Esophagus (tissue), 2 donors: ENCODE measurements at regions not wholly inside any gene's neighbourhood (a gene's known extent, or its start where the extent isn't known, plus 50 kb on each side); places are given as distances from the start of the nearest gene placed in this dataset.

Experiments used
- H3K27ac ChIP-seq, 2 donors: one replicate each; pipeline ENCODE4 v1.5.1; 2013; ENCODE audit warnings: low read depth in 2 of 2, mild to moderate bottlenecking in 2 of 2, inconsistent platforms in 1 of 2, low read length in 1 of 2, moderate library complexity in 1 of 2
- H3K27me3 ChIP-seq, 2 donors: one replicate each; pipeline ENCODE4 v1.6.1; 2013; ENCODE audit warnings: low read length in 2 of 2, control low read depth in 1 of 2, mild to moderate bottlenecking in 1 of 2; ENCODE audit not compliant: insufficient read depth in 2 of 2, control insufficient read depth in 1 of 2
- H3K36me3 ChIP-seq, 2 donors: one replicate each; pipeline ENCODE4 v1.6.1; 2013; ENCODE audit warnings: low read length in 1 of 2; ENCODE audit not compliant: control insufficient read depth in 2 of 2, insufficient read depth in 2 of 2
- H3K4me1 ChIP-seq, 2 donors: one replicate each; pipeline ENCODE4 v1.6.1; 2013; ENCODE audit warnings: low read length in 1 of 2; ENCODE audit not compliant: control insufficient read depth in 2 of 2, insufficient read depth in 2 of 2
- H3K4me3 ChIP-seq, 2 donors: one replicate each; pipeline ENCODE4 v1.5.1; 2013; ENCODE audit warnings: low read length in 2 of 2, mild to moderate bottlenecking in 2 of 2, low read depth in 1 of 2, moderate library complexity in 1 of 2
- H3K9me3 ChIP-seq, 2 donors: one replicate each; pipeline ENCODE4 v1.6.1; 2013; ENCODE audit warnings: mild to moderate bottlenecking in 2 of 2, low read depth in 1 of 2, low read length in 1 of 2, moderate library complexity in 1 of 2; ENCODE audit not compliant: control insufficient read depth in 2 of 2, insufficient read depth in 1 of 2
- WGBS, 2 donors: extraction: QIAGEN DNeasy Blood & Tissue Kit; methylation state at CpG; one replicate each; pipeline ENCODE4 v1.1.7; 2013; 5-methylcytosine and 5-hydroxymethylcytosine counted together
- donor health status: healthy with polysubstance abuse.
- donor health status: Bipolar disorder and iron deficiency.

GRCh38 chr11:69878144-69878883 is 59.1 kb upstream of the FGF3 start:
- no peak overlapping the region for H3K4me3 ChIP-seq
- peaks cover 2 to 3% of the 10 kb centered on the region in 2 donors for H3K9me3 ChIP-seq
- peaks cover 0 to 3% of the 10 kb centered on the region in 2 donors for H3K27me3 ChIP-seq
- H3K36me3 ChIP-seq, result no peaks in the 10 kb centered on the region
- H3K4me1 ChIP-seq, result no peaks in the 10 kb centered on the region
- WGBS, 2 donors, result 75 to 83% methylated on average over 12 of the region's 12 CpGs
- no peak overlapping the region for H3K27ac ChIP-seq

GRCh38 chr11:69878927-69879728 is 59.9 kb upstream of the FGF3 start:
- Histone ChIP-seq H3K4me1 (no peaks in the 10 kb centered on the region), H3K27ac (no peak overlapping the region), H3K36me3 (no peaks in the 10 kb centered on the region), H3K4me3 (no peak overlapping the region), H3K27me3 (peaks cover 0 to 3% of the 10 kb centered on the region in 2 donors), H3K9me3 (peaks cover 2 to 3% of the 10 kb centered on the region in 2 donors)
- WGBS, 2 donors, result 62 to 63% methylated on average over 11 of the region's 11 CpGs

- peaks cover 2 to 3% of the 10 kb centered on the region in 2 donors for H3K9me3 ChIP-seq
- H3K27me3 ChIP-seq, result peaks cover 0 to 3% of the 10 kb centered on the region in 2 donors
- H3K36me3 ChIP-seq, result no peaks in the 10 kb centered on the region
- no peak overlapping the region for H3K4me3 ChIP-seq
- H3K4me1 ChIP-seq, result no peaks in the 10 kb centered on the region
- H3K27ac ChIP-seq, result no peak overlapping the region
- WGBS, 2 donors, result 68 to 70% methylated on average over 5 of the region's 5 CpGs
These were observed 60.5 kb upstream of the FGF3 start for GRCh38 chr11:69879729-69880005.

- Histone ChIP-seq H3K36me3 (no peaks in the 10 kb centered on the region), H3K27ac (no peak overlapping the region), H3K27me3 (peaks cover 0 to 3% of the 10 kb centered on the region in 2 donors), H3K4me3 (no peak overlapping the region), H3K4me1 (no peaks in the 10 kb centered on the region), H3K9me3 (peaks cover 2 to 3% of the 10 kb centered on the region in 2 donors)
- 73 to 79% methylated on average over 18 of the region's 18 CpGs for WGBS, 2 donors
These were observed 61.0 kb upstream of the FGF3 start for GRCh38 chr11:69880041-69880825.

- WGBS, 2 donors, result 85 to 87% methylated on average over 10 of the region's 10 CpGs
- H3K9me3 ChIP-seq, result peaks cover 1 to 2% of the 10 kb centered on the region in 2 donors
- H3K27me3 ChIP-seq, result peaks cover 0 to 2% of the 10 kb centered on the region in 2 donors
- H3K36me3 ChIP-seq, result no peaks in the 10 kb centered on the region
- no peak overlapping the region for H3K27ac ChIP-seq
- no peaks in the 10 kb centered on the region for H3K4me1 ChIP-seq
- H3K4me3 ChIP-seq, result no peak overlapping the region
These were observed 61.7 kb upstream of the FGF3 start for GRCh38 chr11:69880826-69881445.

GRCh38 chr11:69881467-69882269 is 62.5 kb upstream of the FGF3 start:
- 77 to 78% methylated on average over 20 of the region's 20 CpGs for WGBS, 2 donors
- no peaks in the 10 kb centered on the region for H3K36me3 ChIP-seq
- H3K4me1 ChIP-seq, result no peaks in the 10 kb centered on the region
- peaks cover 0 to 2% of the 10 kb centered on the region in 2 donors for H3K9me3 ChIP-seq
- no peak overlapping the region for H3K4me3 ChIP-seq
- H3K27me3 ChIP-seq, result no peaks in the 10 kb centered on the region
- no peak overlapping the region for H3K27ac ChIP-seq

- H3K4me1 ChIP-seq, result no peaks in the 10 kb centered on the region
- peaks cover 0 to 2% of the 10 kb centered on the region in 2 donors for H3K9me3 ChIP-seq
- H3K27ac ChIP-seq, result no peak overlapping the region
- 87 to 92% methylated on average over 7 of the region's 7 CpGs for WGBS, 2 donors
- H3K4me3 ChIP-seq, result no peak overlapping the region
- H3K36me3 ChIP-seq, result no peaks in the 10 kb centered on the region
- H3K27me3 ChIP-seq, result no peaks in the 10 kb centered on the region
These were observed 63.0 kb upstream of the FGF3 start for GRCh38 chr11:69882270-69882608.

- Histone ChIP-seq H3K9me3 (peaks cover 0 to 2% of the 10 kb centered on the region in 2 donors), H3K4me3 (no peak overlapping the region), H3K27me3 (no peaks in the 10 kb centered on the region), H3K27ac (no peak overlapping the region), H3K36me3 (no peaks in the 10 kb centered on the region), H3K4me1 (no peaks in the 10 kb centered on the region)
- WGBS, 2 donors, result 76 to 82% methylated on average over 32 of the region's 32 CpGs
These were observed 64.4 kb upstream of the FGF3 start for GRCh38 chr11:69883292-69884255.
